AG09319 (cell line): ENCODE measurements at regions not wholly inside any gene's neighbourhood (a gene's known extent, or its start where the extent isn't known, plus 50 kb on each side); places are given as distances from the start of the nearest gene placed in this dataset.

Experiments
- DNase-seq: peaks from one replicate; pipeline ENCODE4 v3.0.0-alpha.2; 2010; ENCODE audit warnings: low read depth; ENCODE audit errors: extremely low read depth
- CTCF ChIP-seq: IDR thresholded peaks from 2 replicates; pipeline ENCODE4 v1.5.1; 2011; ENCODE audit warnings: low read depth, mild to moderate bottlenecking, inconsistent platforms, low read length, moderate library complexity

DNA sequence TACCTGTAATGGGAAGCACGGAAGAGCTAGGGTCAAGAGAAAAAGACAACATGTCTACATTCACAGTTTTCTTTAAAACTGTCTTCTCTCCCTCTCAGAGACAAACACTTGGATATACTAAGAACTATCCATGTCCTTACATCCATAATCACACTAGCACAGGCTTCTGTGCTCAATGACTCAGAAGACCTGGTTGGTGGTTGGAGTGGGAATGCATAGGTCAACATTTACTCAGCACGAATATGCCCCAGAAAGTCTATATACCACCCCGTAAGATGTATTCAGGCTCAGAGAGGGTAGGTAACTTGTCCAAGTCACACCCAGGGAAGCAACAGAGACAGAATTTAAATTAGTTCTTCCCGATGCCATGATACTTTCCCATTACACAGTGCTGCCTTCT is 891.1 kb downstream of the TUSC7 start:
- TF ChIP-seq CTCF: no peak
- DNase-seq: no peak

DNA sequence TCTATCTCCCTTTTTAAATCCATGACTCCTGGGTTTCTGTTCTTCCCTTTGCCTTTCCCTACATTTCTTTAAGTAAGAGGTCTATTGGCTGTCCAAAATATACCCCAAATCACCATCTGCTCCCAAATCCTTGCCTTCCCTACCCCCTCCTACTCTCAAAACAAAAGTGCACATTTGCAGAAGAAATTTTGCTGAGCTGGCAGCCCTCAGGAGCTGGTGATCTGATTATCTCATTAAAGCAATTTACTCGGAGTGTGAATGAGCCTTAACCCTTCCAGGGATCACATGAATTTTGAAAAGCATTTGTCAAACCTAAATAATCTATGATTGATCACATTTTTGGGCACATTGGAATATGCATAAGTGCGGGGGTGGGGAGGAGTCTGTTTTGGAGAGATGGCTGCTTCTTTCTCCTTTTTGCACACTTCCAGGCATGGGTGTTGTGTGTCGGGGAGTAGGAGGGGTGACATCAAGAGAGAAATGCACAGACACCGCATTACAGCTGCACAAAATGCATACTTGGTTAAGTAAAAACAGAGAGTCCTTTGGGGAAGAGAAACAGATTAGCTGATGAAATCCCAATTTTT is 892.6 kb downstream of the TUSC7 start:
- no peak for TF ChIP-seq CTCF
- no peak for DNase-seq

DNA sequence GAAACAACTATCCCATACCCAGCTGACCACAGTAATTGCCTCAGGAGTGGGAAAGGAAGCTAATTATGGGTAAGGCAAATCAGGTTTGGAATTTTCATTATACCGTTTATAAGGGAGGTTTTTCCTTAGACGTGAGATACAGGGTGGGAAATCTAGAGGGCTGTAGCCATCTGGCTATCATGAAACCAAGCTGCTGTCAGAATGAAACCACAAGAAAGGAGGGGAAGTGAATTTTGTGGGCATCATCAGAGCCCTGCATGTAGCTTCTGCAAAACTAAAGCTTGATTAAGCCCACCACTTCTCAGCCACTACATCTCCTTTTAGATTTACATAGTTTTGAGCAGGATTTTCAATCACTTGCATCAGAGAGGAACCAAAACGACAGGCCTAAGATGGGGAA is 893.5 kb downstream of the TUSC7 start:
- DNase-seq: no peak
- TF ChIP-seq CTCF: no peak

- no peak for DNase-seq
- TF ChIP-seq CTCF: no peak
These were observed 897.3 kb downstream of the TUSC7 start for GRCh38 chr3:117606866-117607265.

DNA sequence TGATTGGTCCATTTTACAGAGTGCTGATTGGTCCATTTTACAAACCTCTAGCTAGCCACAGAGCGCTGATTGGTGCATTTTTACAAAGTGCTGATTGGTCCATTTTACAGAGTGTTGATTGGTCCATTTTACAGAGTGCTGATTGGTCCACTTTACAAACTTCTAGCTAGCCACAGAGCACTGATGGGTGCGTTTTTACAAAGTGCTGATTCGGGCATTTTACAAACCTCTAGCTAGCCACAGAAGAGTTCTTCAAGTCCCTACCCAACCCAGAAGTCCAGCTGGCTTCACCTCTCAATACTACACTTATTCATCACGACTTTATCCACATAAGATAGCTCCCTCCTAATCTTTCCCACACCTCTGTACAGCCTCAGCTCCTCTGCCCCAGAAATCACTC is 899.8 kb downstream of the TUSC7 start:
- DNase-seq: no peak

DNA sequence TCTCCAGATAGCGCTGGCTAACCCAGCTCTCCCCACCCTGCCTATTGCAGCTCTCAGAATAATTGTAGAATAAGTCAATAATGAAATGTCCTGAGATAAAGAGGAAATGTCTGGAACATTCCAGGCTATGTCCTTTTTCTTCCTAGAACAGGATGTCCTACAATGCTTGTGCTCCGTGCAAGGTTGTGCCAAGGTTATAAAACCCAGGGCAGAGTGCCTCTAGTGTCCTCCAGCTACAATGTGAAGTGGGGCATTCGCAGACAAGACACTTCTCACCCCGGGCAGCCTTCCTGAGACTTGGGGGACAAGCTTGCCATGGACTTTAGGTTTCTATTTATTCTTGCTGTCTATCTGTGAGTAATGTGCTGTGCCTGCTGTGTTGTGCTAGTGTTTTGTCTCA is 900.6 kb downstream of the TUSC7 start:
- no peak for TF ChIP-seq CTCF
- no peak for DNase-seq

More for the DNA sequence above, 899.8 kb downstream of the TUSC7 start:
- TF ChIP-seq CTCF: no peak

- no peak for DNase-seq
- TF ChIP-seq CTCF: no peak
These were observed 901.6 kb downstream of the TUSC7 start for GRCh38 chr3:117611211-117611610.
